WI38 (cell line): ENCODE measurements at regions not wholly inside any gene's neighbourhood (a gene's known extent, or its start where the extent isn't known, plus 50 kb on each side); places are given as distances from the start of the nearest gene placed in this dataset.

Experiments used
- H3K4me3 ChIP-seq: 2 replicates; pipeline ENCODE4 v1.5.1; 2011; ENCODE audit warnings: low read depth, mild to moderate bottlenecking, control low read depth, low read length
- CTCF ChIP-seq: IDR thresholded peaks from 2 replicates; pipeline ENCODE4 v1.5.1; 2012; ENCODE audit warnings: low read depth, mild to moderate bottlenecking, control low read depth, low read length

- no peak for TF ChIP-seq CTCF
- H3K4me3 ChIP-seq = no peak overlapping the region
These were observed 993.6 kb downstream of the ARAP2 start for GRCh38 chr4:35250761-35251160.

- no peak for TF ChIP-seq CTCF
- H3K4me3 ChIP-seq = no peak overlapping the region
These were observed 992.2 kb downstream of the ARAP2 start for GRCh38 chr4:35252071-35252470.

GRCh38 chr4:35252866-35253265 is 991.4 kb downstream of the ARAP2 start:
- H3K4me3 ChIP-seq = no peak overlapping the region
- no peak for TF ChIP-seq CTCF

- no peak for TF ChIP-seq CTCF
- no peak overlapping the region for H3K4me3 ChIP-seq
These were observed 991.0 kb downstream of the ARAP2 start for GRCh38 chr4:35253331-35253730.

- TF ChIP-seq CTCF = no peak
These were observed 957.9 kb downstream of the ARAP2 start for GRCh38 chr4:35286434-35286833.

GRCh38 chr4:35300996-35301774 is 943.1 kb downstream of the ARAP2 start:
- TF ChIP-seq CTCF = no peak
- H3K4me3 ChIP-seq = no peak overlapping the region

More at GRCh38 chr4:35286434-35286833, 957.9 kb downstream of the ARAP2 start:
- H3K4me3 ChIP-seq = no peak overlapping the region

- no peak for TF ChIP-seq CTCF
- H3K4me3 ChIP-seq = no peak overlapping the region
These were observed 928.9 kb downstream of the ARAP2 start for GRCh38 chr4:35315419-35315818.
